GM19455 (cell line): ENCODE measurements at regions not wholly inside any gene's neighbourhood (a gene's known extent, or its start where the extent isn't known, plus 50 kb on each side); places are given as distances from the start of the nearest gene placed in this dataset.

Experiments used
- ATAC-seq: cut with Tn5 transposase; IDR thresholded peaks from one replicate; pipeline ENCODE4 v1.9.1; 2021; ENCODE audit not compliant: unreplicated experiment

DNA sequence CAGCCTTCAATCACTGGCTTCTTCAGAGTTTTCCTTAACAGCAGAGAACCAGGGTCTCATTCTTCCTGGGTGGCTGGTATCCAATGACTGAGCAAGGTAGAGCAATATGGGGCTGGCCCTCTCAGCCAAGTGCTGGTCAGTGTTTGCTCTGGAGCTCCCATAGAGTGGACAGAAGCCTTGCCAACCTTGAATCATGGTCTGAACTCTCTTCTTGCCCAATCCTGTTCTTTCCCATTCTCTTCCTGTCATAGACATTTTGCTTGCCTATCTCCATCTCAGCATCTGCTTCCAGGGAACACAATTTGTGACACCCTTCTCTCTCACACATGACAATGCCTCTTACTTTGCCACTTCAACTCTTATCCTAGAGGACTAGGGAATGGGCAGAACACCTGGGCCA is 245.6 kb upstream of the PEX5L start:
- ATAC-seq: no peak

GRCh38 chr3:180283251-180283650 is 246.5 kb upstream of the PEX5L start:
- ATAC-seq: no peak

DNA sequence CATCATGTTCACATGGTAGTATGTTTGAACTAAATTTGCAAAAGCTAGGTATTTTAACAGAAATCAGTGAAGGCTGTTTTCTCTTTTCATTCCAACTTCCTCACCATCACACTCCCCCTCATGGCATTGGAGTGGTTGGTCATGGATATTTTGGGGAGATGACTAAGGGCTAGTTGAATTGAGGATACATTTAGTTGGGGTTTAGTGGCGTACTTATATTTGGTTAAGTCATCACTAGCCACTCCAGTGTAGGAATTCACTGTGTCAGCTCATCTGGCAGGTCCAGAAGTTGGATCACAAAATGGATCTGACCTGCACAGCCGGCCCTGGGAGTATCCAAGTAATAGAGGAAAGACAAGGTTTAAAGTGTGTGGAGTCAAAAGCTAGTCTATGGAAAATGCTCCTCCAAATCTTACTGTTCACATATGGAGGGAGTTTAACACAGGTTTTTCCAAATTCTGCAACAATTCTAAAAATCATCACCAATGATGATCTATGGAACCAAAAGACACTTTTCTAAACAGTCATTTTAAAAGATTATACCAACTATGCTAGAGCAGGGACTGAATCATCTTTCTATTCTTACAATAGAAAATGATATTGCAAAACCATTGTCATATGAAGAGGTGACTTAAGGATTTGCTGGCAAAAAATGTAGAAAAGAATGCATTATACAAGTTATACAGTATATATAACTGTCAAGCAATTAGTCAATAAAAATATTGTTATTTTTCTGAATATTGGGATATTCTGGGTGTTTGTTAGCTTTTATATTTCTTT is 247.8 kb upstream of the PEX5L start:
- ATAC-seq: no peak

- no peak for ATAC-seq
Measured at GRCh38 chr3:180287703-180288102, 251.0 kb upstream of the PEX5L start.

DNA sequence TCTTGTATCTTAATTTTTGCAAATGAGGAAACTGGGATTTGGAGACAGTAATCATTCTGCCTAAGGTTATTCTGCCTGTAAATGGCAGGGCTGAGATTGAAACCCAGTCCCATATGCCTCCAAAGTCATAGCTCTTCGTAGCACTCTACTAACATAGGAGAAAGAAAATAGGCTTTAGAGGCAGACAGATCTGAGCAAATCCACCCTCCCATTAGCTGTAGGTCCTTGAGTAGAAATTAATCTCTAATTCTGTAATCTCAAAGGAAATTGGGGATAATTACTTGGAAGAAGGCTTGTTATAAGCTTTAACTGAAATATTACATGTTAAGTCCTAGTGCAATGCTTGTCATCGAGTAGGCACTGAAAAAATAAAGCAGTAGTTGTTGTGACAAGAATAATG is 252.1 kb upstream of the PEX5L start:
- ATAC-seq: no peak

GRCh38 chr3:180290300-180290699 is 253.6 kb upstream of the PEX5L start:
- ATAC-seq: no peak

DNA sequence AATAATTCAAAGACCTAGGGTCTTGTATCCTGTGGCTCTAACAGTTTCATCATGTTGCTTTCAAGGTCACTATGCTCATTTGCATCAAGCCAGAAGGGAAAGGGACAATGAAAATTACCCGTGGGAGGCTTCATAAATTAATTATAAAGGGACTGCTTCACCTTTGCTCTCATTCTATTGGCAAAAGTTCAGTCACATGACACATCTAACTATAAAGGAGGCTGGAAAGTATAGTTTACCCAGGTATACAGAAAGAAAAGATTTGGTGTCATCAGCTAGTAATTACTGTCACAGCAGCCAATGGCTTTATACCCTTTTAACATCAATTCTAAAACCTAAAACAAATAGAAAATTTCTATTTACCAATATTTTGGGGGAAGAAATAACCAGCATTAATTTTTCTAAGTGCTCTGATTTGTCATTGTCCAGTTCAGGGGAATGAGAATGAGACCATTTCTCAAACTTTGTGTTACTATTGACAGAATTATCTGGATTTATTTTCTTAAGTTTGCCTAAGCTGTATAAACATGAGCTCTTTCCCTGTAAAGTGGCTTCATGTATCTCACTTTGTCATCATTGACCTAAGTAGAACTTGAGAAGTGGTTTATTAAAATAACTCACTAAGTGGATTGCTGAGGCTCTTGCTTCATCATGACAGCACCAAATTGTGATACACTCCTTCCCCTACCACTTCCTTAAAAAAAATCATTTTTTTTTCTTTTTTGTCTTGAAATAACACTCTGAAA is 257.7 kb upstream of the PEX5L start:
- ATAC-seq: no peak

DNA sequence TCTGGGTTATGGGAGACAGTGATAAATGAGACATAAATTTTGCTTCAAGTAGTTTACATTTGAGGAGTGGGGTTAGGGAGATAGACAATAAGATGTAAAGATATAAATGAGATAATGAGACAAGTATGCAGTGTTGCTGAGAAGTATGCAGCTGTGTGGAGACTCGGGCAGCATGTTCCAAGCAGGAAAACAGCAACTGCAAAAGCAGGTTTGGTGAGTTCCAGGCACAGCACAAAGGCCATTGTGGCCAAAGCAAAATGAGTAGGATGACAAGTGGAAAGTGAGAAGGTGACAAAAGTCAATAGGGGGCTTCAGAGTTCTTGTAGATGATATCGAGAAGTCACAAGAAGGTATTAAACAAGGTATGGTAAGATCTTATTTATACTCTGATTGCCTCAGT is 259.1 kb upstream of the PEX5L start:
- no peak for ATAC-seq

DNA sequence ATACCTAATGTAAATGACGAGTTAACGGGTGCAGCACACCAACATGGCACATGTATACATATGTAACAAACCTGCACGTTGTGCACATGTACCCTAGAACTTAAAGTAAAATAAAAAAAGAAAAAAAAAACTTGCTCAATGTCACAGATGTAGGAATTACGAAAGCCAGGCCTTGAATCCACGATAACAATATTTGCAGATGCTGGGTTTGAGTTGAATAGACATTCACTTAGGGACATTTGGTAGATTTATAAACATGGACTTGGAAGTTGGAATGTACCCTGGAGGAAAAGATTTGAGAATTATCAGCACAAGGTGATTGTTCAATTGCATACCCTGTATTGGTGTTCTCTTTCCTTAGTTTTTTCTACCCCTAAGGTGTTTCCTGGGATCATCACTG is 260.2 kb upstream of the PEX5L start:
- no peak for ATAC-seq

GRCh38 chr3:180306155-180306554 is 269.4 kb upstream of the PEX5L start:
- ATAC-seq: no peak

- no peak for ATAC-seq
Measured at GRCh38 chr3:180306691-180307090, 270.0 kb upstream of the PEX5L start.

DNA sequence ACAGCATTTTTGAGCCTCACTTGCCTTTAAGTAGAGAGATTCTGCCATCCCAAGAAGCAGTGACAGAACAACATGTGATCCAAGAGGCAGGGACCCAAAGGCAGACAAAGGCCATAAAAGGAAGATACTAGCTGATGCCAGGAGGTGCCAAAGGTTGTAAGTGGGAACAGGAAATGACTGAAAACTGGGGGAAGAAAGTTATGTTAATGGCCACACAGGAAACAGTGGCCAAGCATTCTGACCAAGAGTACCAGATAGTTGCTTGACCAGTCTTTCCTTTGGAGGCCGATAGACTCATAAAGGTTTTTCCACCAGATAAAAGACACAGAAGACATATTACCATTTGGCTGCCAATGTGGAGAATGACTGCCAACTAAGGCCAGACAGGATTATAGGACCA is 274.5 kb upstream of the PEX5L start:
- ATAC-seq: no peak

GRCh38 chr3:180316321-180316720 is 279.6 kb upstream of the PEX5L start:
- ATAC-seq: no peak

DNA sequence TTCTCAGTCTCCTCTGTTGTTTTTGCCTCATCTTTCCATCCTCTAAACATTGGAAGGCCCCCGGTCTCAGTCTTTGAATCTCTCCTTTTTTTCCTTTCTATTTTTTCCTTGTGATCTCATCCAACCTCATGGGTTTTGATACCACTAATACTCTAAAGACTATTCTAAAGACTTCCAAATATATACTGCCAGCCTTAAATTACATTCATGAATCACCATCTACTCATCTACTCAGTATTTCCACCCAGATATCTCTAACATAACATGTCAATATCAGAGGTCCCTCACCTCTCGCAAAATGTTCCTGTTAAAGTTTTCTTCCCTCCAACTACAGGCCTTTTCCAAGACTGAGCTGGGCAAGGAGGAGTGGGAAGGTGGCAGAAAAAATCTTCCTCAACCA is 282.5 kb upstream of the TTC14 start:
- ATAC-seq: no peak

GRCh38 chr3:180320631-180321030 is 281.3 kb upstream of the TTC14 start:
- ATAC-seq: no peak

DNA sequence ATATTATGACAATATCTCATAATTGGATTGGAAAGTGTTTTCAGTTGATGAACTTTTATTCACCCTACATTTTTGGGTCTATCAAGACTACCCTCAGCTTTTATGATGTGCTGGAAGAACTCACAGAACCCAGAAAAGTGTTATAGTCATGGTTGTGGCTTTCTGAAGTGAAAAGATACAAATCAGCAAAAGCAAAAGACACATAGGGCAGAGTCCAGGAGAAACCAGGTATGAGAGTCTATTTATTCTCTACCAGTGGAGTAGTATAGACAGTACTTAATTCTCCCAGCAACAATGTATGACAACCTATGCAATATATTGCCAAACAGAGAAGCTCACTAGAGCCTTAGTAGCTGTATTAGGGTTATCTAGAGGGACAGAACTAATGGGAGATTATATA is 280.4 kb upstream of the TTC14 start:
- no peak for ATAC-seq

GRCh38 chr3:180322829-180323228 is 279.1 kb upstream of the TTC14 start:
- no peak for ATAC-seq

DNA sequence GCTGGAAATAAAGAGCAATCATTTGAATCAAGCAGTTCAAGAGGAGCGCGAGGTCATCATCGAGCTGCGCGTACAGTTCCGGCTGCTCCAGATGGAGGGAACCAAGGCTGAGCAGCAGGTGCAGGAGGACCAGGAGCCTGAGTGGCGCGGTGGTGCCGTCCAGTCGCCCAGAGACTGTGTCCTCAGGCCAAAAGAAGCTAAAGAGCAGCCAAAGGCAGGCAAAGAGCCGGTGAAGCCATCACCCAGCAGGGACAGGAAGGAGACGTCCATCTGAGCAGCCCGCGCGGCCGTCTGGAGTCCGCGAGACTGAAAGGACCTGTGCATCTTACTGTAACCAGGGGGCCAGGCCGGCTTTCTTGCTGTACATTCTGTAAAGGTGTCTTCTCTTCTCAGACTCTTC is 277.2 kb upstream of the TTC14 start:
- ATAC-seq: no peak

DNA sequence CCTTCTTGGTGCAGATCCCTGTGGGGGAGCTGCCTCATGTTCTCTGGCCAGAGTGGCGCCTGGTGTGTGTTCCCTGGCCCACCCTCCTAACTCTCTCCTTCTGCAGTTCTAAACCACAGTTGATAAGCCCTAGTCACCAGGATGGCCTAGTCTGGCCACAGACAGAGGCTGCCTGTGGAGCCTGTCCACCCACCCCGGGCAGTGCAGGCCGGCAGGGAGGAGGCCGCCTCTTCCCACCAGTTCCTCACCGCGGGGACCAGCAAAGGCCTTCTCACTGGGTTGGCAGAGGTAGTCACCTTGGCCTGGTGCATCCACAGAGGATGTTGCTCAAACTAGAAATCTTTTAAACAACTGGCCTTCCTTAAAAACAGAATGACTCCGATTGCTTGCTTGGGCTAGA is 276.4 kb upstream of the TTC14 start:
- no peak for ATAC-seq

DNA sequence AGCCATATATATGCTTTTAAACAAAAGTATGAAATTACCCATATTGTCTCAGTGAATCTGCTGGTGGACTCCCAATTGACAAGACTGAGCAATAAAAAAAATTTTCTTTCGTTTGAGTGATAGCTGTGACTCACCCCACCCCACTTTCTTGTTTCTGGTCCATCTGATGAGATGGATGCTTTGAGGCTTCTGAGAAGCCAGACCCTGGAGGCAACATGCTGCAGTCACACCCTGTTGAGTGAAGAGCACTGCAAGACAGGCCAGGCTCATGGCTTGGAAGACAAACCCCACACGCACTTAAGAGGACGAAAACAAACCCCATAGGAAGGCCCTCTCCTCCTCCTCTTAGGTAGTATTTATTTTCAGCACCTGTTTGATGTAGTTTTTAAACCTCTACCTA is 276.0 kb upstream of the TTC14 start:
- no peak for ATAC-seq

- peak; percentile 56 for ATAC-seq
Measured at GRCh38 chr3:180329187-180329586, 272.8 kb upstream of the TTC14 start.

DNA sequence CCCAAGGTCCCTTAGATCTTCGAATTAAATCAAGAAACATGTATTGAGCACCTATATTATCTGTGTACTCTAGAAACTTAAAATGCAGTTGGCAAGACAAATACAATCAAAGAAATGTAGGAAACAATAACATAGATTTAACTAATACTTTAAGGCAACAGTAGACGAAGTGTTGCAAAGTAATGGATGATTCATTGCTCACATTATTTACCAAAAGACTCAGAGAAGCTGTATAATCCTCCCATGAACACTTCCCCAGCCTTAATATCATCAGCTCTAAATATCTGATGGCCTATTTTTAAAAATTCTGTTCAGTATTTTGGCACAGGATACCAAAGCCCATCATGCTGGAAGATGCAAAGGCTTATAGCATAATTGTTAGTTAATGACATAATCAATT is 272.1 kb upstream of the TTC14 start:
- no peak for ATAC-seq

DNA sequence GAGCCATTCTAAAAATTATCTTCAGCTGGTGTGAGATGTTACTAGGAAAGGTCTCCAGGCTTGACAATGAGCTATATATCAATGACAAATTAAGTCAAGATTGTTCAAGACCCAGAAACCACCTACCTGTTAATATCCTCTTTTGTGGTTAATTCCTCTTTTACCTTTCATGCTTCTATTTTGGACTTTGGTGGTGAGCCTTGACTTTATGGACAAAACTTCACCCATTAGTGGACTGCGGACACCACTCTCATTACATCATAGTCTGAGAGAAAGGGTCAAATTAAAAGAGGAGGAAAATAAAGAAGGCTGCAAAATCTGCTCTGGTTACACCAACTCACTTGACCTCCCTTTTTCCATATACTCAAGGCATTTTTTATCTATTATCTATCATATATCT is 271.5 kb upstream of the TTC14 start:
- ATAC-seq: no peak
